ENCODE measurements at regions not wholly inside any gene's neighbourhood (a gene's known extent, or its start where the extent isn't known, plus 50 kb on each side); places are given as distances from the start of the nearest gene placed in this dataset.

- Histone ChIP-seq H3K9me3 (ENCODE audit: control insufficient read depth in 2 of 3, low read length in 3 of 3) (no peaks in the 10 kb centered on the region), H3K27ac (ENCODE audit: low read depth, low read length) (no peak overlapping the region), H3K4me1 (ENCODE audit: control insufficient read depth in 2 of 2, insufficient read depth in 2 of 2, low read length in 2 of 2) (no peaks in the 10 kb centered on the region), H3K36me3 (ENCODE audit: control insufficient read depth in 2 of 3, insufficient read depth in 3 of 3, low read length in 3 of 3) (no peaks in the 10 kb centered on the region), H3K4me3 (ENCODE audit: low read length) (no peak overlapping the region), H3K27me3 (ENCODE audit: control insufficient read depth in 2 of 2, insufficient read depth in 2 of 2, low read length in 2 of 2) (no peaks in the 10 kb centered on the region)
- Mint-ChIP-seq H3K4me3 (no peak overlapping the region), H3K36me3 (no peaks in the 10 kb centered on the region), H3K27ac (no peak overlapping the region), H3K27me3 (peaks cover 0 to 27% (median 13%) of the 10 kb centered on the region in 5 donors), H3K4me1 (no peaks in the 10 kb centered on the region), H3K9me3 (no peaks in the 10 kb centered on the region)
- CTCF ChIA-PET = no interaction called here
- POLR2A ChIA-PET = no interaction called here
- no peak for DNase-seq
- ATAC-seq = no peak
- intact Hi-C loops (cut with micrococcal nuclease) = no loop called here
These were observed 97.6 kb upstream of the KAZN start for GRCh38 chr1:14500912-14501311.

DNA sequence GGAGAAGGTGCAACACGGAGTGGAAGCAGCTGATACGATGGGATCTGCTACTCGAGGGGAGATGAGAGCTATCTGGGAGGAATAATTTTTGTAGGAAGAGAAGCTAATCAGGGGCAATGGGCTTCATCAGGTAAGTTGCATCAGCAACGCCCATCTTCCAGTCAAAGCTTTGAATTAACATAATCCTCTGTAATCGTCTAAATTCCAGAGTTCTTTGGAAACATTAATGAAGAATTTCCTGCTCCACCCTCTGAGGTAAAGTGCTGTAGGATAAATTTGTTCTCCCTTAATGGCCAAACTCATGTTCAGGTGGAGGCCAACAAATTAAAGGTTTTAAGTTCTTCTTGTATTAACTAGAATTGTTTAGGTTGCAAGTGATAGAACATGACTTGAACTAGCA lies 94.0 kb upstream of the KAZN start:
- H3K27ac ChIP-seq (ENCODE audit: low read depth, low read length) = no peak overlapping the region
- H3K9me3 Mint-ChIP-seq = no peaks in the 10 kb centered on the region
- POLR2A ChIA-PET = no interaction called here

DNA sequence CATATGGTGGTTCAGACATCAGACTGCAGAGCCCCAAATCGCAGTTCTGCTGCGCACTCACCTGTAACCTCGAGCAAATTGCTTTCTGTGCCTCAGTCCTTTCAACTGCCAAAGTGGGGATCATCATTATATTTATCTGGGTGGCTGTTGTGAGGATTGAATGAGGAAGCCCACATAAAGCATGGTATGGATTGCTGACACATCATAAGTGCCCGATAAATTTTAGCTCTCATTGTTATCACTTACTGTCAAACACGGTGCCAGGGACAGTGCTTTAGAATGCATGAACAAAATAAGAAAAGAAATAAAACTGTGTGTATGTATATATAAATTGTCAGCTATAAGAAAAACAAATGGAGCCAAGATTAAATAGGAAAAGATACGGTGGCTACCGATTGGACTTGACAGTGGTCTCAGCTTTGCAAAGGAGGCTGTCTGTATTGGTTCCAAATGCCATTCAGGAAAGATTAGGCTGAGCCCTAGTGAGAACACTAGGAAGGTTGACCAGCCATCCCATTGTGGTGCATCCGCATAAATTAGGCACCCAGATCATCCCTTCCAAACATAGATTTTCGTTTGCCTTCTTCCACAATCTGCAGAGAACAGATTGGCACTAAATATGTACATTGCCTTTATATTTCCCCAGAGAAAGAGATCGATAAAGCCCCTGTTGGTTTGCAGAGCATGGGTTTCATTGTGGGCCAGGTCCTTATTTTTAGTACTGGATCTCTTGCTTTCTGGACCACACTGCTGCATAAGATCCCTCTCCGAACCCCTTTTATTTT lies 91.8 kb upstream of the KAZN start:
- H3K27me3 ChIP-seq (ENCODE audit: control insufficient read depth in 2 of 2, insufficient read depth in 2 of 2, low read length in 2 of 2) = no peaks in the 10 kb centered on the region
- no peaks in the 10 kb centered on the region for H3K36me3 ChIP-seq (ENCODE audit: control insufficient read depth in 2 of 3, insufficient read depth in 3 of 3, low read length in 3 of 3)
- Mint-ChIP-seq H3K27ac (no peak overlapping the region), H3K4me1 (no peaks in the 10 kb centered on the region), H3K9me3 (no peaks in the 10 kb centered on the region), H3K36me3 (no peaks in the 10 kb centered on the region), H3K27me3 (peaks cover 0 to 14% (median 4%) of the 10 kb centered on the region in 5 donors), H3K4me3 (no peak overlapping the region)
- ChIA-PET CTCF (no interaction called here), POLR2A (no interaction called here)
- H3K9me3 ChIP-seq (ENCODE audit: control insufficient read depth in 2 of 3, low read length in 3 of 3) = no peaks in the 10 kb centered on the region
- intact Hi-C loops (cut with micrococcal nuclease) = no loop called here
- no peak overlapping the region for H3K4me3 ChIP-seq (ENCODE audit: low read length)
- no peak for DNase-seq
- H3K27ac ChIP-seq (ENCODE audit: low read depth, low read length) = no peak overlapping the region
- ATAC-seq = no peak
- H3K4me1 ChIP-seq (ENCODE audit: control insufficient read depth in 2 of 2, insufficient read depth in 2 of 2, low read length in 2 of 2) = no peaks in the 10 kb centered on the region

More for the DNA sequence above, 94.0 kb upstream of the KAZN start:
- Mint-ChIP-seq H3K27me3 (peaks cover 0 to 20% (median 8%) of the 10 kb centered on the region in 5 donors), H3K4me3 (no peak overlapping the region), H3K36me3 (no peaks in the 10 kb centered on the region), H3K4me1 (no peaks in the 10 kb centered on the region), H3K27ac (no peak overlapping the region)
- H3K9me3 ChIP-seq (ENCODE audit: control insufficient read depth in 2 of 3, low read length in 3 of 3) = no peaks in the 10 kb centered on the region
- H3K27me3 ChIP-seq (ENCODE audit: control insufficient read depth in 2 of 2, insufficient read depth in 2 of 2, low read length in 2 of 2) = no peaks in the 10 kb centered on the region
- no peak for ATAC-seq
- CTCF ChIA-PET = no interaction called here
- H3K36me3 ChIP-seq (ENCODE audit: control insufficient read depth in 2 of 3, insufficient read depth in 3 of 3, low read length in 3 of 3) = no peaks in the 10 kb centered on the region
- no peak overlapping the region for H3K4me3 ChIP-seq (ENCODE audit: low read length)
- H3K4me1 ChIP-seq (ENCODE audit: control insufficient read depth in 2 of 2, insufficient read depth in 2 of 2, low read length in 2 of 2) = no peaks in the 10 kb centered on the region
- DNase-seq = no peak
- intact Hi-C loops (cut with micrococcal nuclease) = no loop called here

DNA sequence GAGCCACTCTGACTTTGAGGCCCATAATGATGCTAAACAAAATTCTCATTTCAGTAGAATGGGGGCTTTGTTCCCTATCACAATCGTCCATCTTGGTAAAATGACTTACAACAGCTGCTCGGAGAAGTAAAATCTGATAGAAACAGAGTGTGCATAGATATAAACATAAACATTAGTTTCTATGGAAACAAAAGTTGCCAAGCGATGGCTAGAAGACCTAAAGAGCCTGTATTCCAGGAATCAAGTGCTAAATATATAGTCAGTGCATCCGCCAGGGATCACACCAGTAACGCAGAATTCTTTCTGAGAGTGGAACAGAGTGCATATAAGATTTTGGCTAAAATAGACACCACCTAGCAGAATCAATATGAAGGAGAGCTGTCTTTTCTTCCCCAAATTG lies 91.2 kb upstream of the KAZN start:
- Histone ChIP-seq H3K27me3 (ENCODE audit: control insufficient read depth in 2 of 2, insufficient read depth in 2 of 2, low read length in 2 of 2) (no peaks in the 10 kb centered on the region), H3K4me3 (ENCODE audit: low read length) (no peak overlapping the region), H3K36me3 (ENCODE audit: control insufficient read depth in 2 of 3, insufficient read depth in 3 of 3, low read length in 3 of 3) (no peaks in the 10 kb centered on the region), H3K4me1 (ENCODE audit: control insufficient read depth in 2 of 2, insufficient read depth in 2 of 2, low read length in 2 of 2) (no peaks in the 10 kb centered on the region), H3K9me3 (ENCODE audit: control insufficient read depth in 2 of 3, low read length in 3 of 3) (no peaks in the 10 kb centered on the region), H3K27ac (ENCODE audit: low read depth, low read length) (no peak overlapping the region)
- Mint-ChIP-seq H3K36me3 (no peaks in the 10 kb centered on the region), H3K4me3 (no peak overlapping the region), H3K27ac (no peak overlapping the region), H3K9me3 (no peaks in the 10 kb centered on the region), H3K4me1 (no peaks in the 10 kb centered on the region), H3K27me3 (peaks cover 0 to 14% (median 4%) of the 10 kb centered on the region in 5 donors)
- ATAC-seq (no peak), DNase-seq (no peak)
- intact Hi-C loops (cut with micrococcal nuclease) = no loop called here
- POLR2A ChIA-PET = no interaction called here
- CTCF ChIA-PET = no interaction called here

GRCh38 chr1:14508613-14509012 lies 89.9 kb upstream of the KAZN start:
- peaks cover 0 to 14% (median 5%) of the 10 kb centered on the region in 5 donors for H3K27me3 Mint-ChIP-seq
- Histone ChIP-seq H3K36me3 (ENCODE audit: control insufficient read depth in 2 of 3, insufficient read depth in 3 of 3, low read length in 3 of 3) (no peaks in the 10 kb centered on the region), H3K4me1 (ENCODE audit: control insufficient read depth in 2 of 2, insufficient read depth in 2 of 2, low read length in 2 of 2) (no peaks in the 10 kb centered on the region), H3K4me3 (ENCODE audit: low read length) (no peak overlapping the region), H3K27ac (ENCODE audit: low read depth, low read length) (no peak overlapping the region), H3K9me3 (ENCODE audit: control insufficient read depth in 2 of 3, low read length in 3 of 3) (no peaks in the 10 kb centered on the region), H3K27me3 (ENCODE audit: control insufficient read depth in 2 of 2, insufficient read depth in 2 of 2, low read length in 2 of 2) (no peaks in the 10 kb centered on the region)
- DNase-seq (no peak), ATAC-seq (no peak)
- H3K4me3 Mint-ChIP-seq = no peak overlapping the region
- POLR2A ChIA-PET = no interaction called here
- H3K9me3 Mint-ChIP-seq = no peaks in the 10 kb centered on the region
- H3K4me1 Mint-ChIP-seq = no peaks in the 10 kb centered on the region
- H3K27ac Mint-ChIP-seq = no peak overlapping the region
- CTCF ChIA-PET = no interaction called here
- no peaks in the 10 kb centered on the region for H3K36me3 Mint-ChIP-seq
- intact Hi-C loops (cut with micrococcal nuclease) = no loop called here

GRCh38 chr1:14511166-14511680 lies 87.3 kb upstream of the KAZN start:
- no peak overlapping the region for H3K4me3 Mint-ChIP-seq
- Histone ChIP-seq H3K4me1 (ENCODE audit: control insufficient read depth in 2 of 2, insufficient read depth in 2 of 2, low read length in 2 of 2) (no peaks in the 10 kb centered on the region), H3K27me3 (ENCODE audit: control insufficient read depth in 2 of 2, insufficient read depth in 2 of 2, low read length in 2 of 2) (no peaks in the 10 kb centered on the region), H3K36me3 (ENCODE audit: control insufficient read depth in 2 of 3, insufficient read depth in 3 of 3, low read length in 3 of 3) (no peaks in the 10 kb centered on the region), H3K9me3 (ENCODE audit: control insufficient read depth in 2 of 3, low read length in 3 of 3) (no peaks in the 10 kb centered on the region), H3K27ac (ENCODE audit: low read depth, low read length) (no peak overlapping the region), H3K4me3 (ENCODE audit: low read length) (no peak overlapping the region)
- H3K27me3 Mint-ChIP-seq = peaks cover 0 to 16% (median 5%) of the 10 kb centered on the region in 5 donors
- H3K4me1 Mint-ChIP-seq = no peaks in the 10 kb centered on the region
- no peak for DNase-seq
- ChIA-PET POLR2A (no interaction called here), CTCF (no interaction called here)
- no peak overlapping the region for H3K27ac Mint-ChIP-seq
- H3K36me3 Mint-ChIP-seq = no peaks in the 10 kb centered on the region
- H3K9me3 Mint-ChIP-seq = peaks cover 0 to 1% (median 0%) of the 10 kb centered on the region in 11 donors
- no peak for ATAC-seq
- intact Hi-C loops (cut with micrococcal nuclease) = no loop called here

Data from naive thymus-derived CD4-positive, alpha-beta T cell (primary cell).